Pulmonary artery endothelial cell (primary cell): ENCODE measurements at regions not wholly inside any gene's neighbourhood (a gene's known extent, or its start where the extent isn't known, plus 50 kb on each side); places are given as distances from the start of the nearest gene placed in this dataset.

Source experiments
- DNase-seq: peaks from one replicate; pipeline ENCODE4 v3.0.0-alpha.2; 2011; ENCODE audit warnings: low read depth, low spot score

DNA sequence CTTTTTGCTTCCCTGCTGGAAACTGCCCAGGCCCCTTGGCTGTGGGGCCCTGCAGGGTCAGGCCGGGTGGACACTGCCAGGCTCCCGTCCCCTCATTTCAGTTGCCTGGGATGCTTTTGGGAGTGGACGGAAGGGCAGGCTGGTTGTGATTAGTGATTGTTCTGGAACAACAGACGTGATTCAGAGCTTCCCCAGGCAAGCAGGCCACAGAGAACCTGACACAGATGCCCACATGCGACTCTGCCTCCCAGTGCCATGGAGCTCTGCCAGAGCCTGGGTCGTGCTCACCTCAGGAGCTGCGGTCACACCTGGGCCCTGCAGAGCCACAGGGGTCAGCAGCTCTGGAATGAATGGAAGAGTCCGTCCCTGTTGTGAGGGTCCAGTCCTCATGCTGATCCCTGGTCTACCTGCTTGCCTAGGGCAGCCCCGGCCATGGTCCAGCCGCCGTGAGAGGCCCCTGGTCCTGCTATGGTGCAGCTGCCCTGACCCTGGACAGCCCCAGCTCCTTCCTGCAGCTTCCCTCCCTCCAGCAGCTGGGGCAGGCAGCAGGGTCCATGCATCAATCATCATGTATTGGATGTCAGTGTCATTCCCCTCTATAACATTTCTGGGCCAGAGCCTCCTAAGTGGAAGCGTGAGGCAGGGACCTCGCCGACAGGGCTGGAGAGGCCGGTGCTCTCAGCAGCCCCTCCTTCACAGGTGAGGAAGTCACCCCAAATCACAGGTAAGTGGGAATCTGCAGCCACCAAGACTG lies 518.6 kb upstream of the MYT1L start:
- no peak for DNase-seq

GRCh38 chr2:2848621-2849333 lies 517.7 kb upstream of the MYT1L start:
- DNase-seq = no peak

- DNase-seq = no peak
Observed at GRCh38 chr2:2848198-2848597, 517.1 kb upstream of the MYT1L start.

GRCh38 chr2:2847209-2847676 lies 516.2 kb upstream of the MYT1L start:
- no peak for DNase-seq

GRCh38 chr2:2846332-2847208 lies 515.5 kb upstream of the MYT1L start:
- DNase-seq = no peak

GRCh38 chr2:2845806-2846315 lies 514.8 kb upstream of the MYT1L start:
- no peak for DNase-seq

DNA sequence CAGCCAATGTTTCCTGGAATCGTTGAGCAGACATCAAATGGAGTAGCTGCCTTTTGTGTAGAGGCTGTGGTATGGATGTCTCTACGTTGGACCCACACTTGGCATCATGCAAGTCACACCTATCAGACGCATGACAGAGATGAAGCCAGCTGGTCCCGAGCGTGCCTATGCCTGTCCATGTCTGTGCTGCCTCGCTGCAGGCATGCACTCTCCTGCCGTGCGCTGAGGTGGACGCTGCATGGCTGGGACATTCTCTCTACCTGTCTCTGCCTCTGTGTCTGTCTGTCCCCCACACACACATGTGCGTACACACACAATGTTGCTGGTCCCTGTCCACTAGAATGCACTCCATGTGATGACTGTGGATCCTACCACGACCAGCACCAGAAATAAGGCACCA lies 514.2 kb upstream of the MYT1L start:
- DNase-seq = no peak

GRCh38 chr2:2843969-2844548 lies 513.0 kb upstream of the MYT1L start:
- no peak for DNase-seq

DNA sequence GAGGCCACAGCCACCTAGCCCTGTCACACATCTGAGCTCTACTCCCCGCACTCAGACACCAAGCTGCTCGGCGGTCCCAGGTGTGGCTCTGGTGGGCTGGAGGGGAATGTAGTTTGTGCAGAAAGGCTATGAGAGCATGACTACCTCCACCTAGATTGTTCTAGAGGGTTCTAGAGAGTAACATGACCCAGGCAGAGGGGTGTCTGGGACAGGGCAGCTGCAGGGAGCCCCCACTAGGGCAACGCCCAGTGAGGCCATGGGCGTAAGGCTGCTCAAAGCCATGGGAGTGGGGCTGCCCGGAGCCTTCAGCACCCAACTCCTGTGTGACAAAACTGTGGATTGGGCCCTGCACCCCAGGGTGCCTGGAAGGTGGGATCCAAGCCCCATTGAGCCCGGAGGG lies 511.4 kb upstream of the MYT1L start:
- DNase-seq = no peak

GRCh38 chr2:2840681-2841300 lies 509.7 kb upstream of the MYT1L start:
- no peak for DNase-seq

DNA sequence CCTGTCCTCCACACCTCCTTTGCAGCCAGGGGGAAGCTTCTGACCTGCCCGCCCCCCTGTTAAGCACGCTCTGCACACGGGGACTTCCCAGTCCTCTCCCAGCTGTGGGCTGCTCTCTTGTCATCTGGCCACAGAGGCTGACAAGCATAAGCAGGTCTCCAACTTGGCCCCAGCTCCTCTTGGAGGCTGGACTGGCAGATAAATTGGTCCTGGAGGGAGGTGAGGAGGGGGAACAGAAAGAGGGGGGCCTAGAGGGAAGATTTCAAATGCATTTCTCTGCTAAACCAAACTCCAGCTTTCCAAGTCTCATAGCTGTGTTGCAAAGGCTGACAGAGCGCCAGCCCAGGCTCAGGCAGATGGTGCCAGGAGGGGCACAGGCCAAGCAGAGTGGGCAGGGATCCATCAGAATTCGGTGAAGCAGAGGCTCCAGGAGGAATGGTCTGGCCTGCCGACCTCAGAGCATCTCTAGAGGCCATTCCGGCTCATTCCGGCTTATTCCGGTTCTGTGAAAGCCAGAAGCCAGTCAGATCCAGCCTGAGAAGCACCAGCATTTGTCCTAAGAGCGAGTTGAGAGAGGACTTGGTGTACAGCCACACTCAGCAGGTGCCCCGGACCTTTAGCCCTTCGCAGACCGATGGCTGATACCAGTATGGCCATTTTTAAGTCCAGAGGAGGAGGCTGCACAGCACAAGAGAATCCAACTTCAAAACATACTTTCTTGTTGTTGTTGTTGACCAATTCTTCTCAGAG lies 508.9 kb upstream of the MYT1L start:
- no peak for DNase-seq

DNA sequence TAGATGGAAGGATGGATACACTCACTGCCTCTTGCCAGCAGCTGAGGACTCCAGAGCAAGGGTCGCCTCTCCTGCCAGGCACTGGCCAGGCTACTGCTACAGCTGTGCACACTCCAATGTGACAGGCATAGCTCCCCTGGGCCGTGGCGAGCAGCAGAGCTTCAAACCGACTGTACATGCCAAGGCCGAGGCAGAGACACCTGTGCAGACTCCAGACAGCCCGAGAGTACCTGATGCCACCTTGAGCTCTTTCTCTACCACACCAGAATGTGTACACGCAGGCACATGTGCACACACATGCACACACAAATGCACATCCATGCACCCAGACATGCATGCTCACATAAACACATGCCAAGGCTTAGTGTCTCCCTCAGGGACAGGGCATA lies 508.3 kb upstream of the MYT1L start:
- no peak for DNase-seq

DNA sequence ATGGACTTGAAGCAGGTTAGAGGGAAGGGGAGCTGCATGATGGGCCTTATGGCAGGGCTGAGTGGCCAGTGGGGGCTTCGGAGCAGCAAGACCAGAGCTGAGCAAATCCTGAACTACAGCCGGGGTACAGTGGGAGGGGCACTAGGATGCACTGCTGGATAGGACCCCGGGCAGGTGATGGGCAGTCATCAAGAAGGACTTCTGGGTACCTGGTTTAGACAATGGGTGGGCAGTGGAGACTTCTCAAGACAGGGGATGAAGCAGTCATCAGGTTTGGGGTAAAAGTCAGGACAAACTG lies 507.4 kb upstream of the MYT1L start:
- no peak for DNase-seq

GRCh38 chr2:2837746-2838547 lies 506.9 kb upstream of the MYT1L start:
- DNase-seq = no peak

- no peak for DNase-seq
Observed at GRCh38 chr2:2836343-2837070, 505.4 kb upstream of the MYT1L start.

GRCh38 chr2:2834516-2835254 lies 503.6 kb upstream of the MYT1L start:
- DNase-seq = no peak

- DNase-seq = no peak
Observed at GRCh38 chr2:2834105-2834504, 503.0 kb upstream of the MYT1L start.

DNA sequence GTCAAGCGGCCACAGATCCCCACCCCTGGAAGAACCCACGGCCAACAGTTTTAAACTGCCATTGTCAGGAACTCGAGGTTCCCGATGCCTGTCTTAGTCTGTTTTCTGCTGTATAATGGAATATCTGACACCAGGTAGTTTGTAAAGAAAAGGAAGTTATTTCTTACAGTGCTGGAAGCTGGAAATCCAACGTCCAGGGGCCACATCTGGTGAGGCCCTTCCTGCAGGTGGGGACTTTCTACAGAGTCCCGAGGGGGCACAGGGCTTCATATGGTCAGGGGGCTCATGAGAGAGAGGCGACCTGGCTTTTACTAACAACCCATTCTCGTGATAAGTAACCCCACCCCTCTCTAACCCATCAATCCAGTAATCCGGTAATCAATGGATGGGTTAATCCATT lies 501.6 kb upstream of the MYT1L start:
- no peak for DNase-seq
